ENCODE measurements at regions not wholly inside any gene's neighbourhood (a gene's known extent, or its start where the extent isn't known, plus 50 kb on each side); places are given as distances from the start of the nearest gene placed in this dataset.

DNA sequence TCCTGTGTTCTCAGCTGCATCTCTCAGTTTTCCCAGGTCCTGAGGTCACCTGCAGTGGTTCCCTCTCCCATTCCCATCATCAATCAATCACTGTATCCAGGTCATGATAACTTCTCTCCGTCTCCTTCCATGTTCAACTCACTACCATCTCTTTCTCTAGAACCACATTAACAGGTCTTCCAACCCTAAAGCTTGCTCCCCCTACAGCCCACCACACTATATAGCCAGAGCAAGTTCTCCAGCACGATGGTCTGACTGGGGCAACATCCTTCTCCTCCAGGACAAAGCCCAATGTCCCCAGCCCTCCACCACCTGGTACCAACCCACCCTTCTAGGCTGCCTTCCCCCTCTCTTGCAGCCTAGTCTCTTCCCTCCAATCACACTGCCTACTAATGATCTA lies 241.6 kb downstream of the CDK5RAP2 start:
- no peak overlapping the region for H3K4me3 ChIP-seq (ENCODE audit: low read length in 2 of 2)
- H3K27ac Mint-ChIP-seq, result peak overlapping the region in 1 of 7 donors; percentile 27
- intact Hi-C loops (cut with micrococcal nuclease), result no loop called here
- H3K4me1 Mint-ChIP-seq, result no peaks in the 10 kb centered on the region
- ChIA-PET POLR2A (ENCODE audit: partially characterized antibody) (no interaction called here), CTCF (ENCODE audit: partially characterized antibody) (no interaction called here)
- no peaks in the 10 kb centered on the region for H3K9me3 Mint-ChIP-seq
- no peaks in the 10 kb centered on the region for H3K36me3 ChIP-seq (ENCODE audit: insufficient read depth, low read length)
- no peaks in the 10 kb centered on the region for H3K27me3 ChIP-seq (ENCODE audit: insufficient read depth, low read length)
- H3K4me3 Mint-ChIP-seq, result no peak overlapping the region
- H3K27ac ChIP-seq (ENCODE audit: low read depth, low read length), result no peak overlapping the region
- no peaks in the 10 kb centered on the region for H3K4me1 ChIP-seq (ENCODE audit: insufficient read depth, low read length)
- no peaks in the 10 kb centered on the region for H3K36me3 Mint-ChIP-seq
- no peaks in the 10 kb centered on the region for H3K9me3 ChIP-seq (ENCODE audit: control insufficient read depth in 1 of 2, low read length in 2 of 2)
- no peak for DNase-seq
- peaks cover 2 to 9% of the 10 kb centered on the region in 2 donors for H3K27me3 Mint-ChIP-seq

DNA sequence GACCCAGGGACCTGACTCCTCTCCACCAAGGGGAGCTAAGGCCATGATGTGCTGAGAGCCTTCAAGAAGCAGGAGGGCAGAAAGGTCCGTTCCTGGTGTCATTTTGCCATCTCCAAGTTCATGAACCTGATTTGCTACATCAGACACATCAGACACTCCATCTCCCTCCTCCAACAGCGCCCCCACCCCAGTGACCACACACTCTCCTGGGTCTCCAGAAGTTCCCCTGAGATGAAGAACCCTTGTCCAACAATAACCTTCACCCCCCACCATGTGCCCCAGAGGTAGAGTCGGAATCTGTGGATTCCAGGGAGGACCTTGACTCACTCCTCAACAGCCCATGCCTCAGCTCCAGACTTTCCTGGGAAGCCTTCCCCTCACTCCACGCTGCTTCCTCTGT lies 242.8 kb downstream of the CDK5RAP2 start:
- DNase-seq, result no peak
- Mint-ChIP-seq H3K4me1 (no peaks in the 10 kb centered on the region), H3K36me3 (no peaks in the 10 kb centered on the region), H3K27me3 (peaks cover 2 to 10% of the 10 kb centered on the region in 2 donors), H3K9me3 (no peaks in the 10 kb centered on the region), H3K27ac (no peak overlapping the region), H3K4me3 (no peak overlapping the region)
- ChIA-PET POLR2A (ENCODE audit: partially characterized antibody) (no interaction called here), CTCF (ENCODE audit: partially characterized antibody) (no interaction called here)
- intact Hi-C loops (cut with micrococcal nuclease), result no loop called here
- no peak overlapping the region for H3K27ac ChIP-seq (ENCODE audit: low read depth, low read length)
- H3K36me3 ChIP-seq (ENCODE audit: insufficient read depth, low read length), result no peaks in the 10 kb centered on the region
- H3K27me3 ChIP-seq (ENCODE audit: insufficient read depth, low read length), result no peaks in the 10 kb centered on the region
- H3K4me1 ChIP-seq (ENCODE audit: insufficient read depth, low read length), result no peaks in the 10 kb centered on the region
- no peaks in the 10 kb centered on the region for H3K9me3 ChIP-seq (ENCODE audit: control insufficient read depth in 1 of 2, low read length in 2 of 2)
- no peak overlapping the region for H3K4me3 ChIP-seq (ENCODE audit: low read length in 2 of 2)

DNA sequence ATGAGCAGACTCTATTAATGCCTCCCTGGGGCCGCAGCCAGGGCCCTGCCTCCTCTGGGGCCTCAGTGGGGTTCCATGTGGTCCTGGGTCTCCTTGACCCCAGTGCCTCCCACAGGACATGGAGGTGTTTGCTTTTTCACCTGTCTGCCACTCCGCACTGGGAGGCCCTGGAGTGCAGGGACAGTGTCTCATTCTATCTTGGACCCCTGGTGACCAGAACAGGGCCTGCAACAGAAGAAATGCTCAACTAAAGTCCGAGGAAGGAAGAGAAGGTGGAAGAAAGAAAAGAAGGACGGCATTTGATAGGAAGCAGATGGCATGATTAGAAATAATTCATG lies 243.2 kb downstream of the CDK5RAP2 start:
- POLR2A ChIA-PET (ENCODE audit: partially characterized antibody), result no interaction called here
- H3K27me3 Mint-ChIP-seq, result peaks cover 2 to 11% of the 10 kb centered on the region in 2 donors
- no peak overlapping the region for H3K4me3 ChIP-seq (ENCODE audit: low read length in 2 of 2)
- intact Hi-C loops (cut with micrococcal nuclease), result no loop called here
- no peak overlapping the region for H3K27ac Mint-ChIP-seq
- H3K4me1 ChIP-seq (ENCODE audit: insufficient read depth, low read length), result no peaks in the 10 kb centered on the region
- H3K36me3 ChIP-seq (ENCODE audit: insufficient read depth, low read length), result no peaks in the 10 kb centered on the region
- CTCF ChIA-PET (ENCODE audit: partially characterized antibody), result no interaction called here
- H3K9me3 ChIP-seq (ENCODE audit: control insufficient read depth in 1 of 2, low read length in 2 of 2), result no peaks in the 10 kb centered on the region
- H3K27me3 ChIP-seq (ENCODE audit: insufficient read depth, low read length), result no peaks in the 10 kb centered on the region
- no peak overlapping the region for H3K27ac ChIP-seq (ENCODE audit: low read depth, low read length)
- no peak for DNase-seq
- no peaks in the 10 kb centered on the region for H3K4me1 Mint-ChIP-seq
- no peak overlapping the region for H3K4me3 Mint-ChIP-seq
- H3K9me3 Mint-ChIP-seq, result no peaks in the 10 kb centered on the region
- H3K36me3 Mint-ChIP-seq, result no peaks in the 10 kb centered on the region

DNA sequence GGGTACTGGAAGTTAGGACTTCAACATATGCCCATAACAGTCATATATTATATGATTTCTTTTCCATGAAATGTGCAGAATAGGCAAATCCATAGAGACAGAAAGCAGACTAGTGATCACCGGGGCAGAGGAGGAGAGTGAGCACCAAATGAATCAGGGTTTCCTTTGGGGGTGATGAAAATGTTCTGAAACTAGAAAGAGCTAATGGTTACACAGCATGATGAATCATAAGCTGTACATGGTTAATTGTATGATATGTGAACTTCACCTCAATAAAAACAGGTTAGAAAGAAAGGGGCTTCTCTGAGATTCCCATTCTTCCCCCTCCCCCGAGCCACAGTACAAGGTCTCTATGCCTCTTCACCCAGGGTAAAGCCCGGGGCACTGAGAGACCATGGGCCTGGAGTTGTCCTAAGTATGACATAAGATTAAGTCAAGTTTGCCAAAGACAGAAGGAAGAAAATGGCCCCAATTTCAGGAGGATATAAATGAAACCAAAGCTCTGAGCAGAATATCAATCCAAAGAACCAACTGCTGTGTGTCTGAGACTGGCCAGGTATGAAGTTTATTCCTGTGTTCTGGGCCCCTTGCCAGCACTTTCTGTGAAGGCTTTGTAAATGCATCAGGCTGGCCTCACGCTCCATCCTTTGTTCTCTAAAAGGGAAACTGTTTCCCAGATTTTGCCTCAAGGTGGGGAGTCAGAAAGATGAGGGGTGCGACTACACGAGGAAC lies 243.8 kb downstream of the CDK5RAP2 start:
- H3K27ac ChIP-seq (ENCODE audit: low read depth, low read length), result no peak overlapping the region
- H3K27me3 ChIP-seq (ENCODE audit: insufficient read depth, low read length), result no peaks in the 10 kb centered on the region
- ChIA-PET CTCF (ENCODE audit: partially characterized antibody) (no interaction called here), POLR2A (ENCODE audit: partially characterized antibody) (no interaction called here)
- Mint-ChIP-seq H3K27ac (no peak overlapping the region), H3K9me3 (peaks cover 0 to 4% (median 0%) of the 10 kb centered on the region in 8 donors), H3K36me3 (no peaks in the 10 kb centered on the region), H3K4me3 (no peak overlapping the region), H3K4me1 (no peaks in the 10 kb centered on the region), H3K27me3 (peaks cover 3 to 11% of the 10 kb centered on the region in 2 donors)
- no peaks in the 10 kb centered on the region for H3K36me3 ChIP-seq (ENCODE audit: insufficient read depth, low read length)
- intact Hi-C loops (cut with micrococcal nuclease), result no loop called here
- no peak overlapping the region for H3K4me3 ChIP-seq (ENCODE audit: low read length in 2 of 2)
- H3K9me3 ChIP-seq (ENCODE audit: control insufficient read depth in 1 of 2, low read length in 2 of 2), result no peaks in the 10 kb centered on the region
- no peaks in the 10 kb centered on the region for H3K4me1 ChIP-seq (ENCODE audit: insufficient read depth, low read length)
- DNase-seq, result no peak

DNA sequence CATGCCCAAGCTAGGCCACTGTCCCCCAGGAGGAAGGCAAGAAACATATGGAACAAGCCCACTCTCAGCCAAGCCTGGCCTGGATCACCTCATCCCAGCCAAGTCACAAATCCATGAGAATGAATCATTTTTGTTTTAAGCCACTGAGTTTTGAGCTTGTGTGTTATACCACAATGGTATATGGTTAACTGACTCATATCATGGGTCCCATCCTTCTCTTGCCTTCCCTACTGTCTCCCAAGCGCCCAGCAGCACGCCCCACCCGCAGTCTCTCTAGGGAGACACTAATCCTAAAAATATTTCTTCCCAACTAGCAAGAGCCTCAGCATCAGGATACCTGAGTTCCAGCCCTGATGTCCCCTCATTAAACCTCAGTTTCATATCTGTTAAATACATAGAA lies 248.1 kb downstream of the CDK5RAP2 start:
- Mint-ChIP-seq H3K4me3 (no peak overlapping the region), H3K36me3 (peaks cover 0 to 1% of the 10 kb centered on the region in 2 donors), H3K27ac (no peak overlapping the region), H3K9me3 (peaks cover 0 to 4% (median 0%) of the 10 kb centered on the region in 8 donors), H3K4me1 (no peaks in the 10 kb centered on the region), H3K27me3 (peaks cover 9 to 12% of the 10 kb centered on the region in 2 donors)
- ChIA-PET POLR2A (ENCODE audit: partially characterized antibody) (no interaction called here), CTCF (ENCODE audit: partially characterized antibody) (interaction anchor here (1.1 kb wide), 1 partner anchor 34 kb away, joined by 5 read pairs; no protein-coding TSS in a partner anchor)
- Histone ChIP-seq H3K9me3 (ENCODE audit: control insufficient read depth in 1 of 2, low read length in 2 of 2) (no peaks in the 10 kb centered on the region), H3K27ac (ENCODE audit: low read depth, low read length) (no peak overlapping the region), H3K27me3 (ENCODE audit: insufficient read depth, low read length) (no peaks in the 10 kb centered on the region), H3K36me3 (ENCODE audit: insufficient read depth, low read length) (no peaks in the 10 kb centered on the region), H3K4me1 (ENCODE audit: insufficient read depth, low read length) (no peaks in the 10 kb centered on the region), H3K4me3 (ENCODE audit: low read length in 2 of 2) (no peak overlapping the region)
- intact Hi-C loops (cut with micrococcal nuclease), result no loop called here
- no peak for DNase-seq

DNA sequence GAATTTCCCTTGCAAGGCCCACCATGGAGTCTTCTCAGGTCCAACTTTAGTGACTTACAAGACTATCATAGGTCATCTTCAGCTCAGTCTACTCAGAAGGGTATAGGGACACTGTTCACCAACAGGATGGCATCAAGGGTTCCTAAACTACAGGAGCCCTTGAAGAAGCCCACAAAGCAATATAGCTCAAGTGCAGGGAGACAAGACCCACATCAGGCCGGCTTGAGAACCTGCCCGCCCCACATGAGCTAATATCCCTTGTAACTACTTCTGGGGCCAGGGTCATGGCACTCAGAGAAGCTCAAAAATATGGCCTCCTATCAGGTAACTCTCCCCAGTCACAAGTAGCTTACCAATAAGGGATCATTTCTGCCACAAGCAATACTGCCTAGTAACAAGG lies 249.9 kb downstream of the CDK5RAP2 start:
- H3K27me3 ChIP-seq (ENCODE audit: insufficient read depth, low read length), result no peaks in the 10 kb centered on the region
- no peak for DNase-seq
- CTCF ChIA-PET (ENCODE audit: partially characterized antibody), result no interaction called here
- peaks cover 0 to 4% (median 0%) of the 10 kb centered on the region in 8 donors for H3K9me3 Mint-ChIP-seq
- H3K36me3 ChIP-seq (ENCODE audit: insufficient read depth, low read length), result no peaks in the 10 kb centered on the region
- no peak overlapping the region for H3K27ac ChIP-seq (ENCODE audit: low read depth, low read length)
- H3K4me3 Mint-ChIP-seq, result no peak overlapping the region
- peaks cover 0 to 4% of the 10 kb centered on the region in 2 donors for H3K36me3 Mint-ChIP-seq
- POLR2A ChIA-PET (ENCODE audit: partially characterized antibody), result no interaction called here
- no peak overlapping the region for H3K27ac Mint-ChIP-seq
- H3K4me3 ChIP-seq (ENCODE audit: low read length in 2 of 2), result no peak overlapping the region
- H3K4me1 Mint-ChIP-seq, result no peaks in the 10 kb centered on the region
- H3K9me3 ChIP-seq (ENCODE audit: control insufficient read depth in 1 of 2, low read length in 2 of 2), result no peaks in the 10 kb centered on the region
- peaks cover 14 to 21% of the 10 kb centered on the region in 2 donors for H3K27me3 Mint-ChIP-seq
- no peaks in the 10 kb centered on the region for H3K4me1 ChIP-seq (ENCODE audit: insufficient read depth, low read length)
- intact Hi-C loops (cut with micrococcal nuclease), result no loop called here

DNA sequence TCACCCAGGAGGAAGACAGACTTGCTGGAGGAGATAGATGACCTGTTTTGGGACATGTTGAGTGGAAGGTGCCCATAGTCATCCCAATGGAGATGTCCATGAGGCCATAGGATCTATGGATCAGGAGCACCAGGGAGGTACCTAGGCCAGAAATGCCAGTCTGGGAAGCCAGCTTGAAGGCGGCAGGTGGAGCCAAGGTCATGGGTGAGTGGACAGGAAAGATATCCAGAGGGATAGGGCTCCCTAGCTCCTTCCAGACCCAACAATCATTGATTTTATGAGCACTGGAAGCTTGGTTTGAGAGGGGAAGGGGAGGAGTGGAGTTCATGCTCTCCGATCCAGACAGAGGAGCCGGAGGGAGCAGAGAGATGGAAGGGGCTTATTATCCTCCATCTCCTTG lies 252.6 kb downstream of the CDK5RAP2 start:
- no peak for DNase-seq
- ChIA-PET POLR2A (ENCODE audit: partially characterized antibody) (no interaction called here), CTCF (ENCODE audit: partially characterized antibody) (no interaction called here)
- Histone ChIP-seq H3K9me3 (ENCODE audit: control insufficient read depth in 1 of 2, low read length in 2 of 2) (no peaks in the 10 kb centered on the region), H3K27ac (ENCODE audit: low read depth, low read length) (no peak overlapping the region), H3K4me3 (ENCODE audit: low read length in 2 of 2) (no peak overlapping the region), H3K4me1 (ENCODE audit: insufficient read depth, low read length) (no peaks in the 10 kb centered on the region), H3K36me3 (ENCODE audit: insufficient read depth, low read length) (no peaks in the 10 kb centered on the region), H3K27me3 (ENCODE audit: insufficient read depth, low read length) (no peaks in the 10 kb centered on the region)
- Mint-ChIP-seq H3K27me3 (peaks cover 15 to 20% of the 10 kb centered on the region in 2 donors), H3K27ac (no peak overlapping the region), H3K36me3 (peaks cover 0 to 4% of the 10 kb centered on the region in 2 donors), H3K9me3 (peaks cover 0 to 4% (median 0%) of the 10 kb centered on the region in 8 donors), H3K4me1 (no peaks in the 10 kb centered on the region), H3K4me3 (no peak overlapping the region)
- intact Hi-C loops (cut with micrococcal nuclease), result no loop called here
